ENCODE measurements at regions not wholly inside any gene's neighbourhood (a gene's known extent, or its start where the extent isn't known, plus 50 kb on each side); places are given as distances from the start of the nearest gene placed in this dataset.

DNA sequence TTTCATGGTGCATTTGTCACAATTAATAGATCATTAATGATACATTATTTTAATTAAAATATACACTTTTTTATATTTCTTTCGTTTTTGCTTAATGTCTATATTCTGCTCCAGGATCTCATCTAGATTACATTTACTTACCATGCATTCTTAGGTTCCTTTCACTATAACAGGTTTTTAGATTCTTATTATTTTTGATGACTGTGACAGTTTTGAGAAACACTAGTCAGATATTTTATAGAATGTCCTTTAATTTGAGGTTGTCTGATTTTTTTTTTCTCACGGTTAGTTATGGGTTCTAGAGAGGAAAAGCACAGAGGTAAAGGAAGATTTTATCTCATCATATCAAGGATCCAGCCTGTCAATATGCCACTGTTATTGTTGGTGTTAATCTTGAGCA, 595.8 kb upstream of the BCHE start:
- ATAC-seq (no peak), DNase-seq (ENCODE audit: low spot score) (no peak), FAIRE-seq (no peak)
- WGBS (ENCODE audit: low lambda C conversion rate) = 0% methylated on average over 2 of the region's 2 CpGs
- Histone ChIP-seq H2AFZ (ENCODE audit: low read length) (no peak overlapping the region), H3K9me3 (ENCODE audit: low read length) (no peaks in the 10 kb centered on the region), H3K36me3 (replicated peaks in 1 of 2; ENCODE audit: control insufficient read depth in 1 of 2, insufficient read depth in 2 of 2, low read length in 2 of 2) (no peaks in the 10 kb centered on the region), H3K79me2 (ENCODE audit: insufficient read depth, low read length) (no peaks in the 10 kb centered on the region), H4K20me1 (ENCODE audit: insufficient read depth, low read length) (no peaks in the 10 kb centered on the region), H3K4me2 (ENCODE audit: low read depth, low read length) (no peak overlapping the region), H3K4me1 (ENCODE audit: insufficient read depth, low read length) (no peaks in the 10 kb centered on the region), H3K9ac (ENCODE audit: insufficient read depth, low read depth, low read length) (no peak overlapping the region), H3K4me3 (replicated peaks in 1 of 3; ENCODE audit: insufficient read depth in 1 of 3, low read depth in 2 of 3, low read length in 3 of 3) (no peak overlapping the region), H3K27ac (ENCODE audit: extremely low read length, insufficient read depth, low read length) (no peak overlapping the region), H3K27me3 (ENCODE audit: control insufficient read depth in 1 of 2, insufficient read depth in 2 of 2, low read length in 2 of 2) (no peaks in the 10 kb centered on the region)
- CTCF ChIA-PET (ENCODE audit: low intra/inter-chr PET ratio, low total read pairs) = no interaction called here
- no TSS peak for BruUV-seq (replicated peaks)
- in situ Hi-C loops (cut with HindIII; ENCODE audit: extremely low pct_ligation_motif_present, low pct_unique_long_range_greater_than_20kb) = no loop called here
- no peak for TF ChIP-seq STAG1 (CRISPR knock-in tag; IDR thresholded peaks at IDR 0.05)
- TF ChIP-seq, protein P1, sequence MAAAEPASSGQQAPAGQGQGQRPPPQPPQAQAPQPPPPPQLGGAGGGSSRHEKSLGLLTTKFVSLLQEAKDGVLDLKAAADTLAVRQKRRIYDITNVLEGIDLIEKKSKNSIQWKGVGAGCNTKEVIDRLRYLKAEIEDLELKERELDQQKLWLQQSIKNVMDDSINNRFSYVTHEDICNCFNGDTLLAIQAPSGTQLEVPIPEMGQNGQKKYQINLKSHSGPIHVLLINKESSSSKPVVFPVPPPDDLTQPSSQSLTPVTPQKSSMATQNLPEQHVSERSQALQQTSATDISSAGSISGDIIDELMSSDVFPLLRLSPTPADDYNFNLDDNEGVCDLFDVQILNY (CRISPR knock-in tag; conservative IDR thresholded peaks at IDR 0.05) = no peak
- TF ChIP-seq ZNF460 (CRISPR knock-in tag; IDR thresholded peaks at IDR 0.05; ENCODE audit: borderline replicate concordance) = no peak
- TF ChIP-seq MAFF (IDR thresholded peaks at IDR 0.05; ENCODE audit: low read depth, low read length) = peak; percentile 82
- TF ChIP-seq MAFK (conservative IDR thresholded peaks at IDR 0.05 in 1 of 2, IDR thresholded peaks at IDR 0.05 in 1 of 2; ENCODE audit: low read length in 2 of 2) = peak; percentile 71 to 90
- no peak for TF ChIP-seq PATZ1 (CRISPR knock-in tag; IDR thresholded peaks at IDR 0.05)
- no peak for TF ChIP-seq ZNF30 (CRISPR knock-in tag; IDR thresholded peaks at IDR 0.05)
- no peak for TF ChIP-seq HNRNPUL1 (IDR thresholded peaks at IDR 0.05; ENCODE audit: low read depth, low read length)
- no peak for TF ChIP-seq ZNF441 (CRISPR knock-in tag; IDR thresholded peaks at IDR 0.05; ENCODE audit: borderline replicate concordance)
- no peak for TF ChIP-seq EED (CRISPR knock-in tag; IDR thresholded peaks at IDR 0.05)
- no peak for TF ChIP-seq ZNF841 (CRISPR knock-in tag; IDR thresholded peaks at IDR 0.05; ENCODE audit: borderline replicate concordance)
- POLR2A ChIA-PET = no interaction called here
- intact Hi-C loops (cut with micrococcal nuclease; ENCODE audit: unreplicated experiment) = no loop called here

Measured in HepG2 (cell line).